ENCODE measurements at regions not wholly inside any gene's neighbourhood (a gene's known extent, or its start where the extent isn't known, plus 50 kb on each side); places are given as distances from the start of the nearest gene placed in this dataset.

GRCh38 chr1:5513179-5513578 lies 479.0 kb downstream of the NPHP4 start:
- DNase-seq (ENCODE audit: extremely low read depth, low read depth) = no peak
- TF ChIP-seq, protein P1, sequence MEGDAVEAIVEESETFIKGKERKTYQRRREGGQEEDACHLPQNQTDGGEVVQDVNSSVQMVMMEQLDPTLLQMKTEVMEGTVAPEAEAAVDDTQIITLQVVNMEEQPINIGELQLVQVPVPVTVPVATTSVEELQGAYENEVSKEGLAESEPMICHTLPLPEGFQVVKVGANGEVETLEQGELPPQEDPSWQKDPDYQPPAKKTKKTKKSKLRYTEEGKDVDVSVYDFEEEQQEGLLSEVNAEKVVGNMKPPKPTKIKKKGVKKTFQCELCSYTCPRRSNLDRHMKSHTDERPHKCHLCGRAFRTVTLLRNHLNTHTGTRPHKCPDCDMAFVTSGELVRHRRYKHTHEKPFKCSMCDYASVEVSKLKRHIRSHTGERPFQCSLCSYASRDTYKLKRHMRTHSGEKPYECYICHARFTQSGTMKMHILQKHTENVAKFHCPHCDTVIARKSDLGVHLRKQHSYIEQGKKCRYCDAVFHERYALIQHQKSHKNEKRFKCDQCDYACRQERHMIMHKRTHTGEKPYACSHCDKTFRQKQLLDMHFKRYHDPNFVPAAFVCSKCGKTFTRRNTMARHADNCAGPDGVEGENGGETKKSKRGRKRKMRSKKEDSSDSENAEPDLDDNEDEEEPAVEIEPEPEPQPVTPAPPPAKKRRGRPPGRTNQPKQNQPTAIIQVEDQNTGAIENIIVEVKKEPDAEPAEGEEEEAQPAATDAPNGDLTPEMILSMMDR (IDR thresholded peaks at IDR 0.05; ENCODE audit: low read depth, low read length) = no peak

DNA sequence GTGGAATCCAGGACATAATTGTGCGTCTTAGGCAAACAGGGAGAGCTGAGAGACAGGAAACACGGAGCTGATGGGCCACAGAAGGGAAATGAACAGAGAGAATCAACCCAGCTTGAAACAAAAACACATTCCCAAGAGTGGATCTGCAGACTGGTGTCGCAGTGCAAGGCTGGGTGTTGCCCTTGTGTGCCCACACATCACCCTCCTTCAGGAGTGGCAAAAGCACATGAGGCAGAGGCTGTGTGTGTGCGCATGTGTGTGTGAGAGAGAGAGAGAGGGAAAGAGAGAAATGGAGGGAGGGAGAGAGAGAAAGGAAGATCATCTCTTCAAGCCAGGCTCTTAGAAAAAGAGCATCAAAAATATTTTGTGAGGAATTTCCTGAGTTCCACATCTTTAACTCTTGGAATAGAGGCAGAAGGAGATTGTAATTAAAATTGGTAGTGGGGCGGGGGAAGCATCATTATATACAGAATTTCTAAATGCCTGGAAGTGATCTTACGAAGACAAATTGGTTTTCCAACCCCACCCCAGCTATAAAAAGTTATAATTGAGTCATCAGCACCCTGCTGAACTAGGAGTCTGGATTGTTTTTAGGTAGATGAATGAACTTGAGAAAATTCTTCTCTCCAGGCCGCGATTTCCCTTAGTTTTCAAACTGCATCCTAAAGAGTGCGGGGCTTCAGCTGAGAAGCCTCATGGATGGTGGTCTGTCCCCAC lies 480.7 kb downstream of the NPHP4 start:
- TF ChIP-seq, protein P1 (IDR thresholded peaks at IDR 0.05; ENCODE audit: low read depth, low read length) = no peak
- DNase-seq (ENCODE audit: extremely low read depth, low read depth) = no peak

DNA sequence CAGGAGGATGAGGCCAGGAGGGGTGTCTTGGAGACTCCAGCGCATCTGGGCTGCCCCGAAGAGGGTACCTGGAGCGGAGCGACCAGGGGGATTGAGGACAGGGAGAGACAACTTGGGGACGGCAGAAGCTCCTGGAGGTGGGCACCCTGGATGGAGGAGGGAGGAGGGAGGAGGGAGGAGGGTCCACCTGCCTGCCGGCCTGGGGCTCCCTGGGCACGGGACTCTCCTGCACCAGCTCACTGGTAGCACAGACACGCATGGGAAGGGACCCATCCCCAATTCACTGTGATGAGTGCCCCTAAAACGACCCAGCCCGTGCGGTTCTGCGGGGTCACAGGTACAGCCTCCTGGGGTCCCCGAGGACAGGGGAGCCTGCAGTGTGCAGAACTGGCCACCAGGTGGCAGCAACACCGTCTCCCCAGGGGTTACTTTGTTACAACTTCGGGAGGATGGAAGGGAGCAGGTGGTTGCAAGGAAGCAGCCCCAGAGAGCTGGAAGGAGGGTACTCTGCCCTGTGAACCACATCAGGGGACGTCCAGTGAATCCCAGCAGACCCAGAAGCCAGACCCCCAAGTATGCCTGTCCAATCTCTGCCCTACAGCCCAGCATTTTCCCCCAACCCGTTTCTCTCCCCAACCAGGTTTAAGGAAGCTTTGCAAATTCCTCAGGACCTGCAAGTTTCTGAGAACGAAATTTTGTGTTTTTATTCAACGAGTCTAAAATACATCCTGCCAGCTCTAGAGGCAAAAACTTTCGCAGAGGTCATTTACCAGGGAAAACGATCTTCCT lies 482.4 kb downstream of the NPHP4 start:
- TF ChIP-seq, protein P1 (IDR thresholded peaks at IDR 0.05; ENCODE audit: low read depth, low read length) = peak; percentile 96
- peak; percentile 4 for DNase-seq (ENCODE audit: extremely low read depth, low read depth)

DNA sequence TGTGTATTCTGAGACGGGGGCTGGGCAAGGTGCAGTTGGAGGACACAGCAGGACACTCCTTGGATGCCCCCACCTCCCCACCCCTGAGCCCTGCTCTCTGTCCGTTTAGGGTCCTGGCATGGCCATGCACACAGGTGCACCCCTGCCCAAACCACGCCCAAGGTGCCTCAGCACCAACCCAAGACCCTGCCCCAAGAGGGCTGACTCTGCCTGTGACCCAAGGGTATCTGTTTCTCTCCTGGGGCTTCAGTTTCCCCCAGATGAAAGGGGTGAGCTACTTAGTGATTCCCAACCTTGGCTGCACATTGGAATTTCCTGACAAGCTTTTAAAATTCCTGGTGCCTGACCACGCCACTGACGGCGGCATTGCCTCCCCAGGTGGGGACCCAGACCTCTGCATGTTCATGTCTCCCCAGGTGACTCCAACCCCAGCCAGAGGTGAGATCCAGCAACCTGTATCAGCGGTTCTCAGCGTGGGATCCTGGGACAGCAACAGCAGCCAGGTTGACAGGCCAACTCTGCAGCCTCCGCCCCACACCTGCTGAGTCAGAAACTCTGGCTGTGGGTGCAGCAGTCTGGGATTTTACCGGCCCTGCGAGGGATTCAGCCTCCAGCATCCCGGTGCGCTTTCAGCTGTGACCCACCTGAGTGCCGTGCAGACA lies 483.4 kb downstream of the NPHP4 start:
- TF ChIP-seq, protein P1 (IDR thresholded peaks at IDR 0.05; ENCODE audit: low read depth, low read length) = no peak
- no peak for DNase-seq (ENCODE audit: extremely low read depth, low read depth)

GRCh38 chr1:5507340-5507739 lies 484.9 kb downstream of the NPHP4 start:
- DNase-seq (ENCODE audit: extremely low read depth, low read depth) = no peak
- TF ChIP-seq, protein P1 (IDR thresholded peaks at IDR 0.05; ENCODE audit: low read depth, low read length) = no peak

- DNase-seq (ENCODE audit: extremely low read depth, low read depth) = no peak
- TF ChIP-seq, protein P1 (IDR thresholded peaks at IDR 0.05; ENCODE audit: low read depth, low read length) = no peak
Observed at GRCh38 chr1:5506634-5507033, 485.6 kb downstream of the NPHP4 start.

DNA sequence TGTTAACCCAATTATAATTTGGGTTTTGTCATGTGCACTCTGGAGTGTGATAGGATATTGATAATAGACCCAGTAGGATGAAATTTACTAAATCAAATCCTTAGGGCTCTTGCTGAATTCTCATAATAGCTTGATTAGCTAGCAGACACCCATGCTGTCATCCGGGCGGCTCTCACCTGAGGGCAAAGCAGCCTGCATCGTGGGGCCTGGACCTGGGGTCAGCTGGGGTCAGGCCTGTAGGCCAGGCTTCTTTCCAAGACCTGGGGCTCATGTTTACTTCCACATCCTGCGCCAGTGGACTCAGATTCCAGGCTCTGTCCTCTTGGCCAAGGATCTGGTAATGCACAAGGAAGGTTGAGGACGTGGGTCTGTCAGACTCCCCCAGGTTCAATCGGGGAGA lies 486.3 kb downstream of the NPHP4 start:
- TF ChIP-seq, protein P1 (IDR thresholded peaks at IDR 0.05; ENCODE audit: low read depth, low read length) = no peak
- DNase-seq (ENCODE audit: extremely low read depth, low read depth) = no peak

Measured in AG09319 (cell line).